Renal cortex interstitium (tissue), 11 donors: ENCODE measurements at regions not wholly inside any gene's neighbourhood (a gene's known extent, or its start where the extent isn't known, plus 50 kb on each side); places are given as distances from the start of the nearest gene placed in this dataset.

Experiments
- DNase-seq, 11 donors: peaks; one replicate each; pipeline ENCODE4 v3.0.0-alpha.2; 2013; ENCODE audit warnings: low read depth in 9 of 11, low spot score in 4 of 11; ENCODE audit errors: extremely low read depth in 1 of 11

- no peak for DNase-seq
Measured at GRCh38 chr12:127881371-127882140, 385.4 kb upstream of the TMEM132C start.

DNA sequence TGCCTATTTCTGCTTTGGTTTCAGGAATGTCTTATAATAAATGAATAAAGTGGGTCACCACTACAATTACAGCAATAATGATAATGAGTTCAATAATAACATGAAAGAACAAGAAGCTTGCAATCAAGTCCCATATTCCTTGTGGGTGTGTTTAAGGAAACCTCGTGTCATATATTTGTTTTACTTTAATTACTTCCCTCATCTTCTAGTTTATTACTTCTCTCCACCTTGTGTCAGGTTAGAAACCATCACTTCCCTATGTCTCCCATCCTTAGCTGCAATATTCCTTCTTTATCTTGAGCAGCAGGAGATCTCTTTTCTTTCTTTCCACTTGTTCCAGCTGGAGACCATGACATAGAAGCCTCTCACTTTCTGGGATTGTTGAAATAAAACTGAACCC is 384.0 kb upstream of the TMEM132C start:
- no peak for DNase-seq

DNA sequence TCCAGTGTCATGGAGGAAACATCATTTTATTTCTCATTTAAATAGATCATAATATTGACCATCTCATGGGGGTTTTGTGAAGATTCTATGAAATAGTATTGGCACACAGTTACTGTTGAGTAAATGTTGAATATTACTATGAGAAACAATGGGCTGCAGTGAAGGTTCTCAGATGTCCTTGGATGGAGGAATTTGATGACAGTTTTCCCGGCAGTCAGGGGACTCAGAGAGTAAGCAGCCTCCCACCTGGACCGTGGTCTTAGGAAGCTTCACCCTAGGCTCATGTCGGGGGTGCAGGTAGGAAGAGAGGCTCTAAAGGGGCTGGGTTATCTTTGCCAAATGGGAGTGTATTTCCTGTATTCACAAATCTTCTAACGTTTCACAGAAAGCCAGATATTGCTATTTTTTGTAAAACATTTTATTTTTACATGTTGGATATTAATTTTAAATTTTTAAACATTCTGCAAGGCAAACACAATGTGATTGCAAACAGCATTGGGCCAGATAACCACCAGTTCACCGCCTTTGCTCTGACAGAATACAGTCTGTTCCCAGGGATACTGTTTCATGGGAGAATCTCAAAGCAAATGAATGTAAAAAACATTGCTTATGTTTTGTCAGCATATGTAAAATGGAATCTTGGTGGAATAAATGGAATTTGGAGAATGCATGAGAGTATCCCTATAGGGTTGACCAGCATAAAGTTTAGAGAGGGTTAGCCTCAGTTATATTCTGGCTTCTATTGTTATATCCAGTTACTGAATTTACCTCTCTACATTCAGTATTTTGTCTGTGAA is 380.8 kb upstream of the TMEM132C start:
- no peak for DNase-seq

- DNase-seq = no peak
Measured at GRCh38 chr12:127886827-127887226, 380.1 kb upstream of the TMEM132C start.

GRCh38 chr12:127888943-127889719 is 377.8 kb upstream of the TMEM132C start:
- DNase-seq = no peak

DNA sequence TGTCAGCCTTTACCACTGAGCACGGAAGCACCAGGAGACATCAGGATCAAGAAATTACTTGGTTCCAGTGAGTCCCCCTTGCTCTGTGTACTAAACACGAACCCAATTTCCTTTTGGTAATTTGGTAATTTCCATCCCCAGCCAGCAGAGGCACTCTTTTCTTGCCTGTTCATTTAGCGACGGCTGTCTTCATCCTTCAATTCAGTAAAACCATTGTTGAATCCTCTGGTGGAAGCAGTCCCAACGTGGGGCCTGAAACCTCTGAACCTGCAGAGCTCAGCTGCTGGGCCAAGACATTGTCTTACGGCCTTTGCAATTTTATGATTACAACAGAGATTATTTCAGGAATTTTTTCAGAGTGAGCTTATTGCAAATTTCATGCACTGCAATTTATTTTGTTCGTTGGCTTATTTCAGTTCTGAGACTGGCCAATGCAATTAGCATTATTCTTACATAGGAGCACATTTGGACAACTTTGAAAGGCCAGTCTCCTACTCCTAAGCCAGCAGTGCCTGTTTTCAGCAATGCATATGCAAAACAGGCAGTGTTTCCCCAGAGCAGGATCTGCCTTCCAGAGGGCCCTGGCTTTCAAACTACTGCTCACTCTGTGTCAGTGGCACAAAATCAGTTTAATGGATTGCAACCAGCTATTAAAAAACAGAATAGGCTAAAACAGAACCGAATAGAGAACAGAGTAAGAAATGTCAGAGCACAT is 372.9 kb upstream of the TMEM132C start:
- DNase-seq = no peak

DNA sequence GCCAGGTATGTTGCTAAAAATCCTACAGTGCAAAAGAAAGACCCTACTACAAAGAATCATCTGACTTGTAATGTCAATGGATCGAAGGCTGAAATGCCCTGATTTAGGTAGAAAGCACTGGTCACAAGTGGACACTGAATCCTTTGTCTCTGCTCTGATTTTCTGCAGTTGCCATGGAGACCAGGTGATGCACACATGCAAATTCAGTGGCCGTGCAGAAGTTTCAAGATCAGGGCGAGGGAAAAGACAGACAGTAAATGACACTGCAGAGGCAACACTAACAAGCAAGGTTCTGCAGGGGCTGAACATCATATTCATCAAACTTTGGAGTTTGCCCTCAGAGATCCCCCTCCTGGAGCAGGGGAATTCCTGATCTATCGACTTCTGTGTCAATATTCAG is 370.3 kb upstream of the TMEM132C start:
- DNase-seq = no peak

GRCh38 chr12:127898616-127899015 is 368.4 kb upstream of the TMEM132C start:
- no peak for DNase-seq

GRCh38 chr12:127899971-127900370 is 367.0 kb upstream of the TMEM132C start:
- DNase-seq = no peak

- no peak for DNase-seq
Measured at GRCh38 chr12:127900386-127900785, 366.6 kb upstream of the TMEM132C start.

- DNase-seq = no peak
Measured at GRCh38 chr12:127903146-127903545, 363.8 kb upstream of the TMEM132C start.

DNA sequence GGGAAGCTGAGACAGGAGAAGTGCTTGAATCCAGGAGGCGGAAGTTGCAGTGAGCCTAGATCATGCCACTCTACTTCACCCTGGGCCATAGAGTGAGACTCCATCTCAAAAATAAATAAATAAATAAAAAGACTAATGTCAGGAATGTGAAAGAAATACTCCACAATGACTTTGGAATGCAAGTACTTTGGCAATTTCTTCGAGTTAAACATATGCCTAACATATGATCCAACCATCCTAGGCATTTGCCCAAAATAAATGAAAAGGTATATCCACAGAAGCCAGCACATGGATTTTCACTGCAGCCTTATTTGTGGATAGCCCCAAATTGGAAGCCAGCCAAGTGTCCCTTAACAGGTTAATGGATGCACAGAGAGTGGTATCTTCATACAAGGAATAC is 357.9 kb upstream of the TMEM132C start:
- DNase-seq = no peak

DNA sequence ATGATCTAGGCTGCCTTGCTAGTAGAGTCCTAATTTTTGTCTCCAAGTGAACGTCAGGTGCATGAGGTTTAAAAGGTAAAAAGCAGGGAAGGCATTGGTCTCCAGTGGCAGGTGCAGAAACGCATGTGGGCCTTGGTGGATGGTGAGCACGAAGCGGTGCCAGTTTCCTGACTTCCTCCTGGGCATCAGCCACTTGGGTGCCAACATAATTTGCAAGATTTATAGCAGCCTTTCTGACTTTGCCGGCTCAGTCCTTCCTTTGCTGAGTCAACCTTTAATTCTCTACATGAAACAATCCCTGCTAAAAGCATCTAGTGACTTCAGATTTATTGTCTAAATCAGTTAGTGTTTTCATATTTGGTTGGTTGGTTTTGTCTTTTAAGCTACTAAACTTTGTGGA is 355.7 kb upstream of the TMEM132C start:
- DNase-seq = no peak

- no peak for DNase-seq
Measured at GRCh38 chr12:127912035-127912665, 354.8 kb upstream of the TMEM132C start.

GRCh38 chr12:127923501-127923900 is 343.5 kb upstream of the TMEM132C start:
- DNase-seq = no peak

- DNase-seq = peak in 10 of 11 donors; percentile 2 to 24 (median 9)
Measured at GRCh38 chr12:127925971-127926370, 341.0 kb upstream of the TMEM132C start.

DNA sequence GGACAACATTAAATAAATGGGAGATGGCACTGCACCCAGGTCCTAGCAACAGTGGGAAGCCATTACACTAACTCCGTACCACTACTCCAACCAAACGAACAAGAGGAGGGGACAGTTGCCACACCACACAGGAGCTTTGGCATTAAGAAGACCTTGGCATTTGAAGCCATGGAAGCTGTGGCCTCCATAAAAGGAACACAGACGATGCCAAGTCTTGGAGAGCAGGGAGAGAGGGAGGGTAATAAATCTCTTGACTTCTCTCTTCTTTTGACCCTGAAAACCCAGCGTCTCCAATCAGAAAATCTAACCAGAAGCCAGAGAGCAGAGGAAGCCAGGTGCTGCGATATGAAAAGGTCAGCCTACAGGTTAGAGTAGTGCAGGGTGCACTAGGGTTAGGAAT is 338.8 kb upstream of the TMEM132C start:
- DNase-seq = peak in 1 of 11 donors; percentile 5

DNA sequence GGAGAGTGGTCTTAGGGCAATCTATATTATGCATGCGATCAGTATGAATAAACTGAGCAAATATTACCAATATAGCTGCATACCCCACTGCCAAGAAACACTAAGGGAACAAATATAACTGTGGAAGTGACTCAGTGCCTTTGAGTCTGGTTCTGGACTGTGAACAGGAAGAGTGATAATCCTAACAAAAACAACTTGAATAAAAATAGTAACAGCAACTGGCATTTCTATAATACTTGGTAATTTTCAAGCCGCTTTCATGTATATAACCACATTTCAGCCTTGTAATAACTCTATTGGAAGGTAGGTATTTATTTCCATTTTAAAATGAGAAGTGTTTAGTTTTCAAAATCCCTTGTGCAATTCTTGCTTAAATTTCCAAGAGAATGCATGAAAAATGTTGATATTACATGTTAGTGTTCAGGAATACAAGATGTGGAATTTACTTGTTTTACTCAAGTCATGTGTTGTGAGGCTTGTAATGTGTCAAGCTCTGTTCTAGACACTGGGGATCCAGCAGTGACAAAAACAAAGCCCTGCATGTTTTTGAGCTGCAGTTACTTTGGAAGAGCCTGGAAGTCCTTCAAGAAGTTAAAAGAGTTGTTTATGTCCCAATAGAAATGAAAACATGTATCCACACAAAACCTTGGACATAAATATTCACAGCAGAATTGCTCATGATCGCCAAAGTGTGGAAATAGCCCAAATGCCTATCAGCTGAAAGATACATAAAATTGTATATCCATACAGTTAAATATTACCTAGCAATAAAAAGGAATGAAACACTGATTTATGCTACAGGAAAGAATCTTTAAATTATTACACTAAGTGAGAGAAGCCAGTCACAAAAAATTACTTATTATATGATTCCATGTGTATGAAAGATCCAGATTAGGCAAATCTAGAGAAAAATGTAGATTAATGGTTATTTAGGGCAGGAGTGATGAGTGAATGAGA is 338.1 kb upstream of the TMEM132C start:
- no peak for DNase-seq
